Peyer's patch (tissue), 4 donors: ENCODE measurements at regions not wholly inside any gene's neighbourhood (a gene's known extent, or its start where the extent isn't known, plus 50 kb on each side); places are given as distances from the start of the nearest gene placed in this dataset.

Experiments used
- DNase-seq, 3 donors: peaks; one replicate each; pipeline ENCODE4 v3.0.0-alpha.2; 2017 to 2019
- H3K27ac ChIP-seq, 4 donors: fragments of 200-600 bp; sonication (generic); one replicate each; pipeline ENCODE4 v1.5.1; 2016 to 2019
- H3K27me3 ChIP-seq, 2 donors: fragments of 200-600 bp; sonication (generic); one replicate each; pipeline ENCODE4 v1.5.1; 2019
- H3K36me3 ChIP-seq, 3 donors: fragments of 200-600 bp; sonication (generic); one replicate each; pipeline ENCODE4 v1.5.1; 2016 to 2019
- H3K4me1 ChIP-seq, 4 donors: fragments of 200-600 bp; sonication (generic); one replicate each; pipeline ENCODE4 v1.5.1; 2016 to 2019
- H3K4me3 ChIP-seq, 4 donors: fragments of 200-600 bp; sonication (generic); 1 replicate in 3 of 4; 2 replicates in 1 of 4; pipeline ENCODE4 v1.5.1; 2016 to 2019; ENCODE audit warnings: mild to moderate bottlenecking in 1 of 4
- H3K9me3 ChIP-seq, 4 donors: fragments of 200-600 bp; sonication (generic); one replicate each; pipeline ENCODE4 v1.5.1; 2016 to 2019; ENCODE audit warnings: mild to moderate bottlenecking in 1 of 4
- CTCF ChIP-seq, 6 experiments: fragments of 450-650 bp in 4 of 6; fragments of 200-600 bp in 2 of 6; sonication (generic) in 1 of 6; IDR thresholded peaks; one replicate each; pipeline ENCODE4 v1.5.1; 2017 to 2019; ENCODE audit warnings: antibody characterized with exemption in 6 of 6, mild to moderate bottlenecking in 3 of 6, moderate library complexity in 1 of 6
- POLR2A ChIP-seq, 2 donors: fragments of 450-650 bp; IDR thresholded peaks; one replicate each; pipeline ENCODE4 v1.5.1; 2017; ENCODE audit warnings: antibody characterized with exemption in 2 of 2, mild to moderate bottlenecking in 2 of 2, moderate library complexity in 2 of 2

- Histone ChIP-seq H3K9me3 (no peaks in the 10 kb centered on the region), H3K36me3 (no peaks in the 10 kb centered on the region), H3K4me3 (no peak overlapping the region), H3K27me3 (no peaks in the 10 kb centered on the region), H3K4me1 (peaks cover 0 to 9% (median 0%) of the 10 kb centered on the region in 4 donors), H3K27ac (no peak overlapping the region)
- no peak for DNase-seq
- no peak for TF ChIP-seq POLR2A (IDR thresholded peaks at IDR 0.05)
- TF ChIP-seq CTCF (IDR thresholded peaks at IDR 0.05), result no peak
These were observed 163.0 kb downstream of the EFNB2 start for GRCh38 chr13:106372199-106373155.

GRCh38 chr13:106371024-106371423, 164.4 kb downstream of the EFNB2 start:
- Histone ChIP-seq H3K9me3 (no peaks in the 10 kb centered on the region), H3K27ac (no peak overlapping the region), H3K4me3 (no peak overlapping the region), H3K4me1 (peaks cover 0 to 9% (median 0%) of the 10 kb centered on the region in 4 donors), H3K27me3 (no peaks in the 10 kb centered on the region), H3K36me3 (no peaks in the 10 kb centered on the region)
- no peak for TF ChIP-seq CTCF (IDR thresholded peaks at IDR 0.05)
- no peak for TF ChIP-seq POLR2A (IDR thresholded peaks at IDR 0.05)
- no peak for DNase-seq

- Histone ChIP-seq H3K27me3 (no peaks in the 10 kb centered on the region), H3K4me1 (peaks cover 0 to 9% (median 0%) of the 10 kb centered on the region in 4 donors), H3K9me3 (peaks cover 0 to 5% (median 0%) of the 10 kb centered on the region in 4 donors), H3K27ac (no peak overlapping the region), H3K36me3 (no peaks in the 10 kb centered on the region), H3K4me3 (no peak overlapping the region)
- no peak for TF ChIP-seq CTCF (IDR thresholded peaks at IDR 0.05)
- TF ChIP-seq POLR2A (IDR thresholded peaks at IDR 0.05), result no peak
- DNase-seq, result no peak
These were observed 165.6 kb downstream of the EFNB2 start for GRCh38 chr13:106369858-106370257.

- no peak for DNase-seq
- no peaks in the 10 kb centered on the region for H3K36me3 ChIP-seq
- H3K4me1 ChIP-seq, result peaks cover 0 to 9% (median 0%) of the 10 kb centered on the region in 4 donors
- no peak overlapping the region for H3K4me3 ChIP-seq
- no peak for TF ChIP-seq POLR2A (IDR thresholded peaks at IDR 0.05)
- TF ChIP-seq CTCF (IDR thresholded peaks at IDR 0.05), result no peak
- no peaks in the 10 kb centered on the region for H3K27me3 ChIP-seq
- no peak overlapping the region for H3K27ac ChIP-seq
- H3K9me3 ChIP-seq, result peaks cover 0 to 6% (median 0%) of the 10 kb centered on the region in 4 donors
These were observed 166.4 kb downstream of the EFNB2 start for GRCh38 chr13:106369091-106369490.

GRCh38 chr13:106367361-106367971, 168.0 kb downstream of the EFNB2 start:
- Histone ChIP-seq H3K9me3 (peaks cover 0 to 6% (median 0%) of the 10 kb centered on the region in 4 donors), H3K36me3 (no peaks in the 10 kb centered on the region), H3K27ac (no peak overlapping the region), H3K4me1 (no peaks in the 10 kb centered on the region), H3K4me3 (no peak overlapping the region), H3K27me3 (no peaks in the 10 kb centered on the region)
- no peak for DNase-seq
- no peak for TF ChIP-seq CTCF (IDR thresholded peaks at IDR 0.05)
